ENCODE measurements at regions not wholly inside any gene's neighbourhood (a gene's known extent, or its start where the extent isn't known, plus 50 kb on each side); places are given as distances from the start of the nearest gene placed in this dataset.

DNA sequence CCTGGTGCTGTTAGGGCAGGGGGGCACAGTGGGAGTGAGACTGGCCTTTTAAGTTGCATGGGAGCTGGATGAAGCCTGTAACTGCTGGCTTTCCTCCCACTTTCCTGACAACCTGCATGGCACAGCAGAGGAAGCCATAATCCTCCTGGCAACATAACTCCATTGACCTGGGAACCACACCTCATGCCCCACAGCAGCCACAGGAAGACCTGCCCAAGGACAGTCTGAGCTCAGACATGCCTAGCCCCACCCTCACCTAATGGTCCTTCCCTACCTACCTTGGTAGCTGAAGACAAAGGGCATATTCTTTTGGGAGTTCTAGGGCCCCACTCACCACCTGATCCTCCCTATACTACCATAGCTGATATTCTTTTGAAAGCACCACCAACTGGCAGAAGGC is 482.2 kb upstream of the TOM1L1 start:
- H3K9me3 Mint-ChIP-seq (ENCODE audit: insufficient read depth) = peaks cover 11% of the 10 kb centered on the region
- Histone ChIP-seq H2AFZ (ENCODE audit: insufficient read depth, low read depth, low read length, poor library complexity, severe bottlenecking) (no peak overlapping the region), H3K4me2 (replicated peaks; ENCODE audit: low read depth, low read length, poor library complexity, severe bottlenecking) (no peak overlapping the region), H3K27me3 (replicated peaks in 1 of 4; ENCODE audit: control extremely low read depth in 1 of 4, control insufficient read depth in 3 of 4, insufficient read depth in 4 of 4, low read length in 3 of 4) (no peaks in the 10 kb centered on the region), H3K4me1 (ENCODE audit: control insufficient read depth in 2 of 2, insufficient read depth in 2 of 2, low read length in 2 of 2) (no peaks in the 10 kb centered on the region), H4K20me1 (ENCODE audit: control insufficient read depth, insufficient read depth, low read length, poor library complexity, severe bottlenecking) (no peaks in the 10 kb centered on the region), H3K4me3 (ENCODE audit: control extremely low read depth in 1 of 5, extremely low read depth in 1 of 5, insufficient read depth in 1 of 5, low read depth in 2 of 5, low read length in 4 of 5) (no peak overlapping the region), H3K36me3 (replicated peaks in 1 of 2; ENCODE audit: control extremely low read depth in 1 of 2, control insufficient read depth in 1 of 2, extremely low read depth in 1 of 2, insufficient read depth in 2 of 2, low read length in 1 of 2) (no peaks in the 10 kb centered on the region), H3K27ac (ENCODE audit: low read length in 2 of 2) (no peak overlapping the region), H3K9me3 (ENCODE audit: control extremely low read depth in 1 of 3, control insufficient read depth in 2 of 3, insufficient read depth in 1 of 3, low read length in 2 of 3) (peaks cover 0 to 4% (median 0%) of the 10 kb centered on the region in 3 donors), H3K9ac (ENCODE audit: low read length) (no peak overlapping the region), H3K79me2 (ENCODE audit: control insufficient read depth, insufficient read depth, low read length) (no peaks in the 10 kb centered on the region)
- H3K4me3 Mint-ChIP-seq = no peak overlapping the region
- DNase-seq = no peak
- no peaks in the 10 kb centered on the region for H3K27me3 Mint-ChIP-seq
- CTCF ChIA-PET = no interaction called here
- H3K27ac Mint-ChIP-seq = no peak overlapping the region
- intact Hi-C loops (cut with micrococcal nuclease) = no loop called here
- POLR2A ChIA-PET = no interaction called here
- ATAC-seq (ENCODE audit: low read depth) = no peak
- TF ChIP-seq, protein P1, sequence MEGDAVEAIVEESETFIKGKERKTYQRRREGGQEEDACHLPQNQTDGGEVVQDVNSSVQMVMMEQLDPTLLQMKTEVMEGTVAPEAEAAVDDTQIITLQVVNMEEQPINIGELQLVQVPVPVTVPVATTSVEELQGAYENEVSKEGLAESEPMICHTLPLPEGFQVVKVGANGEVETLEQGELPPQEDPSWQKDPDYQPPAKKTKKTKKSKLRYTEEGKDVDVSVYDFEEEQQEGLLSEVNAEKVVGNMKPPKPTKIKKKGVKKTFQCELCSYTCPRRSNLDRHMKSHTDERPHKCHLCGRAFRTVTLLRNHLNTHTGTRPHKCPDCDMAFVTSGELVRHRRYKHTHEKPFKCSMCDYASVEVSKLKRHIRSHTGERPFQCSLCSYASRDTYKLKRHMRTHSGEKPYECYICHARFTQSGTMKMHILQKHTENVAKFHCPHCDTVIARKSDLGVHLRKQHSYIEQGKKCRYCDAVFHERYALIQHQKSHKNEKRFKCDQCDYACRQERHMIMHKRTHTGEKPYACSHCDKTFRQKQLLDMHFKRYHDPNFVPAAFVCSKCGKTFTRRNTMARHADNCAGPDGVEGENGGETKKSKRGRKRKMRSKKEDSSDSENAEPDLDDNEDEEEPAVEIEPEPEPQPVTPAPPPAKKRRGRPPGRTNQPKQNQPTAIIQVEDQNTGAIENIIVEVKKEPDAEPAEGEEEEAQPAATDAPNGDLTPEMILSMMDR (IDR thresholded peaks at IDR 0.05) = no peak
- TF ChIP-seq EZH2 (IDR thresholded peaks at IDR 0.05; ENCODE audit: borderline replicate concordance, insufficient read depth, low read depth, low read length, poor library complexity, severe bottlenecking) = no peak
- no peaks in the 10 kb centered on the region for H3K4me1 Mint-ChIP-seq

DNA sequence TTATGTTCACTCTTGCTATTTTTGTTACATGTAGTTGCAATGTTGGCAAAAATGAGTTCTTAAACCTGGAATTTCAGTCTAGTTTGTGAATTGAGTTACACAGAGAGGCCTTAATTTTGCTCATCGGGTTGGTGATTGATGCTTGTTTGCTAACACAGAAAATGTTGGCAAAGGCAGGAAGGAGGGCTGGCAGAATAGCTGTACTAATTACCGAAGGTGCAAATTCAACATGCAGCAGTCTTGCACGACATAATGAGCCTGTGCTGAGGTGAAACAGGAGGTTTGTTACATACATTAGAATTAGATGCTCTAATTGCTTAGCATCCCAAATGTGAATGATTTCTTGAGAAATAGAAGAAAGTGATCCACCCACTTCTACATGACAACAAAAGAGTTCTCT is 475.0 kb upstream of the TOM1L1 start:
- no peak overlapping the region for H3K4me3 ChIP-seq (ENCODE audit: control extremely low read depth in 1 of 5, extremely low read depth in 1 of 5, insufficient read depth in 1 of 5, low read depth in 2 of 5, low read length in 4 of 5)
- intact Hi-C loops (cut with micrococcal nuclease) = no loop called here
- Mint-ChIP-seq H3K9me3 (ENCODE audit: insufficient read depth) (peaks cover 8% of the 10 kb centered on the region), H3K4me3 (no peak overlapping the region), H3K4me1 (no peaks in the 10 kb centered on the region), H3K27ac (no peak overlapping the region), H3K27me3 (no peaks in the 10 kb centered on the region)
- ATAC-seq (ENCODE audit: low read depth) = no peak
- H4K20me1 ChIP-seq (ENCODE audit: control insufficient read depth, insufficient read depth, low read length, poor library complexity, severe bottlenecking) = no peaks in the 10 kb centered on the region
- H3K27ac ChIP-seq (ENCODE audit: low read length in 2 of 2) = no peak overlapping the region
- no peaks in the 10 kb centered on the region for H3K79me2 ChIP-seq (ENCODE audit: control insufficient read depth, insufficient read depth, low read length)
- H3K9me3 ChIP-seq (ENCODE audit: control extremely low read depth in 1 of 3, control insufficient read depth in 2 of 3, insufficient read depth in 1 of 3, low read length in 2 of 3) = no peaks in the 10 kb centered on the region
- POLR2A ChIA-PET = no interaction called here
- CTCF ChIA-PET = no interaction called here
- H3K36me3 ChIP-seq (replicated peaks in 1 of 2; ENCODE audit: control extremely low read depth in 1 of 2, control insufficient read depth in 1 of 2, extremely low read depth in 1 of 2, insufficient read depth in 2 of 2, low read length in 1 of 2) = no peaks in the 10 kb centered on the region
- no peak overlapping the region for H3K4me2 ChIP-seq (replicated peaks; ENCODE audit: low read depth, low read length, poor library complexity, severe bottlenecking)
- TF ChIP-seq EZH2 (IDR thresholded peaks at IDR 0.05; ENCODE audit: borderline replicate concordance, insufficient read depth, low read depth, low read length, poor library complexity, severe bottlenecking) = no peak
- TF ChIP-seq, protein P1 (IDR thresholded peaks at IDR 0.05) = no peak
- no peaks in the 10 kb centered on the region for H3K4me1 ChIP-seq (ENCODE audit: control insufficient read depth in 2 of 2, insufficient read depth in 2 of 2, low read length in 2 of 2)
- no peak overlapping the region for H3K9ac ChIP-seq (ENCODE audit: low read length)
- WGBS (ENCODE audit: insufficient coverage) = 96% methylated on average over 2 of the region's 3 CpGs
- no peaks in the 10 kb centered on the region for H3K27me3 ChIP-seq (replicated peaks in 1 of 4; ENCODE audit: control extremely low read depth in 1 of 4, control insufficient read depth in 3 of 4, insufficient read depth in 4 of 4, low read length in 3 of 4)
- DNase-seq = no peak
- H2AFZ ChIP-seq (ENCODE audit: insufficient read depth, low read depth, low read length, poor library complexity, severe bottlenecking) = no peak overlapping the region
